ENCODE measurements at regions not wholly inside any gene's neighbourhood (a gene's known extent, or its start where the extent isn't known, plus 50 kb on each side); places are given as distances from the start of the nearest gene placed in this dataset.

GRCh38 chr5:105288946-105289345, 1726.4 kb upstream of the NUDT12 start:
- H2AFZ ChIP-seq (ENCODE audit: low read length), result no peak overlapping the region
- no peak overlapping the region for H3K27ac ChIP-seq (ENCODE audit: low read depth, low read length, poor library complexity, severe bottlenecking)
- no peaks in the 10 kb centered on the region for H3K4me1 ChIP-seq (ENCODE audit: insufficient read depth, low read length, poor library complexity, severe bottlenecking)
- ChIA-PET CTCF (ENCODE audit: unreplicated experiment) (no interaction called here), POLR2A (no interaction called here)
- H3K4me3 ChIP-seq (ENCODE audit: low read depth, low read length, poor library complexity, severe bottlenecking), result no peak overlapping the region
- intact Hi-C loops (cut with micrococcal nuclease; ENCODE audit: unreplicated experiment), result no loop called here
- no TSS peak for BruUV-seq (replicated peaks)
- no peak overlapping the region for H3K4me2 ChIP-seq (ENCODE audit: low read length)
- no peaks in the 10 kb centered on the region for H4K20me1 ChIP-seq (ENCODE audit: insufficient read depth, low read length)
- TF ChIP-seq EZH2phosphoT487 (IDR thresholded peaks at IDR 0.05; ENCODE audit: borderline replicate concordance, low read depth, low read length) (no peak), CTCF (conservative IDR thresholded peaks at IDR 0.05; ENCODE audit: low read length) (no peak)
- H3K79me2 ChIP-seq (ENCODE audit: insufficient read depth, low read depth, low read length), result no peaks in the 10 kb centered on the region
- no peak for DNase-seq (ENCODE audit: low spot score)
- H3K36me3 ChIP-seq (ENCODE audit: insufficient read depth, low read length), result no peaks in the 10 kb centered on the region
- no peaks in the 10 kb centered on the region for H3K9me2 ChIP-seq (ENCODE audit: insufficient read depth, low read length)
- H3K9me3 ChIP-seq (ENCODE audit: low read length), result no peaks in the 10 kb centered on the region

- Histone ChIP-seq H3K9me2 (ENCODE audit: insufficient read depth, low read length) (no peaks in the 10 kb centered on the region), H2AFZ (ENCODE audit: low read length) (no peak overlapping the region), H3K9me3 (ENCODE audit: low read length) (no peaks in the 10 kb centered on the region), H3K4me2 (ENCODE audit: low read length) (no peak overlapping the region), H3K27ac (ENCODE audit: low read depth, low read length, poor library complexity, severe bottlenecking) (no peak overlapping the region), H4K20me1 (ENCODE audit: insufficient read depth, low read length) (no peaks in the 10 kb centered on the region; the same call in 1 of the 2 replicates), H3K4me1 (ENCODE audit: insufficient read depth, low read length, poor library complexity, severe bottlenecking) (no peaks in the 10 kb centered on the region), H3K36me3 (ENCODE audit: insufficient read depth, low read length) (no peaks in the 10 kb centered on the region), H3K4me3 (ENCODE audit: low read depth, low read length, poor library complexity, severe bottlenecking) (no peak overlapping the region), H3K79me2 (ENCODE audit: insufficient read depth, low read depth, low read length) (no peaks in the 10 kb centered on the region)
- TF ChIP-seq EZH2phosphoT487 (IDR thresholded peaks at IDR 0.05; ENCODE audit: borderline replicate concordance, low read depth, low read length) (no peak), CTCF (conservative IDR thresholded peaks at IDR 0.05; ENCODE audit: low read length) (no peak)
- BruUV-seq (replicated peaks), result no TSS peak
- CTCF ChIA-PET (ENCODE audit: unreplicated experiment), result no interaction called here
- intact Hi-C loops (cut with micrococcal nuclease; ENCODE audit: unreplicated experiment), result no loop called here
- no peak for DNase-seq (ENCODE audit: low spot score)
- POLR2A ChIA-PET, result no interaction called here
These were observed 1720.5 kb upstream of the NUDT12 start for GRCh38 chr5:105283134-105283533.

- Histone ChIP-seq H3K4me2 (ENCODE audit: low read length) (no peak overlapping the region), H2AFZ (ENCODE audit: low read length) (no peak overlapping the region), H3K27ac (ENCODE audit: low read depth, low read length, poor library complexity, severe bottlenecking) (no peak overlapping the region), H3K79me2 (ENCODE audit: insufficient read depth, low read depth, low read length) (no peaks in the 10 kb centered on the region), H3K9me3 (ENCODE audit: low read length) (no peaks in the 10 kb centered on the region), H3K36me3 (ENCODE audit: insufficient read depth, low read length) (no peaks in the 10 kb centered on the region), H4K20me1 (ENCODE audit: insufficient read depth, low read length) (no peaks in the 10 kb centered on the region), H3K4me1 (ENCODE audit: insufficient read depth, low read length, poor library complexity, severe bottlenecking) (no peaks in the 10 kb centered on the region), H3K9me2 (ENCODE audit: insufficient read depth, low read length) (no peaks in the 10 kb centered on the region), H3K4me3 (ENCODE audit: low read depth, low read length, poor library complexity, severe bottlenecking) (no peak overlapping the region)
- POLR2A ChIA-PET, result interaction anchor here (0.8 kb wide), 1 partner anchor 30 kb away, joined by 3 read pairs; no protein-coding TSS in a partner anchor
- DNase-seq (ENCODE audit: low spot score), result no peak
- intact Hi-C loops (cut with micrococcal nuclease; ENCODE audit: unreplicated experiment), result no loop called here
- CTCF ChIA-PET (ENCODE audit: unreplicated experiment), result no interaction called here
- no TSS peak for BruUV-seq (replicated peaks)
- TF ChIP-seq CTCF (conservative IDR thresholded peaks at IDR 0.05; ENCODE audit: low read length) (no peak), EZH2phosphoT487 (IDR thresholded peaks at IDR 0.05; ENCODE audit: borderline replicate concordance, low read depth, low read length) (no peak)
These were observed 1711.5 kb upstream of the NUDT12 start for GRCh38 chr5:105274079-105274478.
